Sigmoid colon (tissue), 6 donors: ENCODE measurements at regions not wholly inside any gene's neighbourhood (a gene's known extent, or its start where the extent isn't known, plus 50 kb on each side); places are given as distances from the start of the nearest gene placed in this dataset.

Source experiments
- DNase-seq: peaks from one replicate; pipeline ENCODE4 v3.0.0-alpha.2; 2019
- H3K27ac ChIP-seq, 4 donors: fragments of 200-600 bp; sonication (generic); one replicate each; pipeline ENCODE4 v1.5.1; 2016 to 2019; ENCODE audit warnings: mild to moderate bottlenecking in 1 of 4
- H3K27me3 ChIP-seq, 3 donors: fragments of 200-600 bp; sonication (generic); one replicate each; pipeline ENCODE4 v1.5.1; 2019; ENCODE audit warnings: mild to moderate bottlenecking in 1 of 3
- H3K36me3 ChIP-seq, 4 donors: fragments of 200-600 bp; sonication (generic); one replicate each; pipeline ENCODE4 v1.5.1; 2016 to 2019
- H3K4me1 ChIP-seq, 4 donors: fragments of 200-600 bp; sonication (generic); one replicate each; pipeline ENCODE4 v1.5.1; 2017 to 2019
- H3K4me3 ChIP-seq, 4 donors: fragments of 200-600 bp; sonication (generic); one replicate each; pipeline ENCODE4 v1.5.1; 2017 to 2019; ENCODE audit warnings: mild to moderate bottlenecking in 2 of 4, moderate library complexity in 1 of 4
- H3K9me3 ChIP-seq, 4 donors: fragments of 200-600 bp in 3 of 4; sonication (generic) in 3 of 4; one replicate each; pipeline versions ENCODE4 v1.5.1 to v1.6.1; 2013 to 2019
- CTCF ChIP-seq, 4 experiments: fragments of 450-650 bp in 3 of 4; fragments of 200-600 bp in 1 of 4; IDR thresholded peaks; one replicate each; pipeline ENCODE4 v1.5.1; 2016 to 2019; ENCODE audit warnings: antibody characterized with exemption in 4 of 4, mild to moderate bottlenecking in 3 of 4, moderate library complexity in 2 of 4
- EP300 ChIP-seq, 4 donors: sonication (generic); formaldehyde crosslinking; IDR thresholded peaks; one replicate each; pipeline ENCODE4 v1.6.1; 2017; ENCODE audit warnings: antibody characterized with exemption in 4 of 4
- POLR2A ChIP-seq, 2 donors: fragments of 450-650 bp; IDR thresholded peaks; one replicate each; pipeline ENCODE4 v1.6.1; 2016; ENCODE audit warnings: antibody characterized with exemption in 2 of 2, mild to moderate bottlenecking in 2 of 2, moderate library complexity in 2 of 2
- POLR2AphosphoS5 ChIP-seq, 4 donors: sonication (generic); formaldehyde crosslinking; IDR thresholded peaks; one replicate each; pipeline ENCODE4 v1.6.1; 2017; ENCODE audit warnings: antibody characterized with exemption in 4 of 4
- WGBS, 2 donors: extraction: QIAGEN DNeasy Blood & Tissue Kit; methylation state at CpG; one replicate each; pipeline ENCODE4 v1.1.7; 2013; 5-methylcytosine and 5-hydroxymethylcytosine counted together
- intact Hi-C: fragments of 100-400 bp; cut with DNase I; formaldehyde crosslinking; loops from one replicate; pipeline ENCODE4 v1.15.1; 2023
- donor health status: healthy with polysubstance abuse.
- donor health status: healthy.

- Histone ChIP-seq H3K9me3 (no peaks in the 10 kb centered on the region), H3K4me1 (peaks cover 0 to 10% (median 4%) of the 10 kb centered on the region in 4 donors), H3K36me3 (no peaks in the 10 kb centered on the region), H3K27ac (no peak overlapping the region), H3K4me3 (no peak overlapping the region), H3K27me3 (no peaks in the 10 kb centered on the region)
- TF ChIP-seq POLR2A (IDR thresholded peaks at IDR 0.05) (no peak), POLR2AphosphoS5 (IDR thresholded peaks at IDR 0.05) (no peak), EP300 (IDR thresholded peaks at IDR 0.05) (no peak), CTCF (IDR thresholded peaks at IDR 0.05) (no peak)
- no peak for DNase-seq
- 63 to 80% methylated on average over 3 of the region's 3 CpGs for WGBS, 2 donors
- intact Hi-C loops: no loop called here
Measured at GRCh38 chr2:188721784-188722183, 252.4 kb upstream of the COL3A1 start.

- no peaks in the 10 kb centered on the region for H3K9me3 ChIP-seq
- no peaks in the 10 kb centered on the region for H3K27me3 ChIP-seq
- no peak overlapping the region for H3K27ac ChIP-seq
- peaks cover 0 to 9% (median 4%) of the 10 kb centered on the region in 4 donors for H3K4me1 ChIP-seq
- no peak for DNase-seq
- WGBS, 2 donors: 61% methylated on average over 3 of the region's 3 CpGs
- TF ChIP-seq EP300 (IDR thresholded peaks at IDR 0.05) (no peak), CTCF (IDR thresholded peaks at IDR 0.05) (no peak), POLR2A (IDR thresholded peaks at IDR 0.05) (no peak), POLR2AphosphoS5 (IDR thresholded peaks at IDR 0.05) (no peak)
- no peak overlapping the region for H3K4me3 ChIP-seq
- no peaks in the 10 kb centered on the region for H3K36me3 ChIP-seq
- intact Hi-C loops: no loop called here
Measured at GRCh38 chr2:188725746-188726360, 248.3 kb upstream of the COL3A1 start.

GRCh38 chr2:188726626-188727247, 247.4 kb upstream of the COL3A1 start:
- Histone ChIP-seq H3K4me1 (no peaks in the 10 kb centered on the region), H3K4me3 (no peak overlapping the region), H3K36me3 (no peaks in the 10 kb centered on the region), H3K27me3 (no peaks in the 10 kb centered on the region), H3K27ac (no peak overlapping the region), H3K9me3 (no peaks in the 10 kb centered on the region)
- 65 to 85% methylated on average over 3 of the region's 3 CpGs for WGBS, 2 donors
- no peak for TF ChIP-seq EP300 (IDR thresholded peaks at IDR 0.05)
- TF ChIP-seq CTCF (IDR thresholded peaks at IDR 0.05): no peak
- TF ChIP-seq POLR2A (IDR thresholded peaks at IDR 0.05): no peak
- no peak for TF ChIP-seq POLR2AphosphoS5 (IDR thresholded peaks at IDR 0.05)
- no peak for DNase-seq
- intact Hi-C loops: no loop called here

- WGBS, 2 donors: 42 to 61% methylated on average over 1 of the region's 1 CpG
- Histone ChIP-seq H3K4me1 (no peaks in the 10 kb centered on the region), H3K27me3 (no peaks in the 10 kb centered on the region), H3K4me3 (no peak overlapping the region), H3K36me3 (no peaks in the 10 kb centered on the region), H3K27ac (no peak overlapping the region), H3K9me3 (no peaks in the 10 kb centered on the region)
- TF ChIP-seq CTCF (IDR thresholded peaks at IDR 0.05) (no peak), EP300 (IDR thresholded peaks at IDR 0.05) (no peak), POLR2AphosphoS5 (IDR thresholded peaks at IDR 0.05) (no peak), POLR2A (IDR thresholded peaks at IDR 0.05) (no peak)
- DNase-seq: no peak
- intact Hi-C loops: no loop called here
Measured at GRCh38 chr2:188727846-188728245, 246.3 kb upstream of the COL3A1 start.
